K562 (cell line): ENCODE measurements at regions not wholly inside any gene's neighbourhood (a gene's known extent, or its start where the extent isn't known, plus 50 kb on each side); places are given as distances from the start of the nearest gene placed in this dataset.

Experiments used
- ATAC-seq: fragments of 200-7000 bp; cut with Tn5 transposase; 3 replicates; pipeline ENCODE4 v1.9.1; 2020; ENCODE audit warnings: moderate library complexity
- BruUV-seq: library from RNA; stranded (reverse); fragments of 400-500 nt; replicated peaks from 2 replicates; lab custom pipeline; 2021; lab: Mats Ljungman, UMichigan
- CTCF ChIA-PET: fragments of 300-600 bp; formaldehyde crosslinking; extraction: SDS; loops from one replicate; lab custom pipeline; 2021; ENCODE audit warnings: low intra/inter-chr PET ratio; lab: Yijun Ruan, JAX
- POLR2A ChIA-PET: fragments of 300-600, 350-650 bp; sonication (Branson Sonifier 250); formaldehyde crosslinking; extraction: SDS; loops from one replicate; lab custom pipeline; 2021; ENCODE audit warnings: antibody characterized with exemption, inconsistent platforms; lab: Yijun Ruan, JAX
- DNase-seq, 4 experiments: peaks; one replicate each; pipeline versions ENCODE4 v3.0.0 to v3.0.0-alpha.2; 2011 to 2018; ENCODE audit warnings: low spot score in 3 of 4, mixed read lengths in 3 of 4; ENCODE audit errors: extremely low read depth in 1 of 4
- FAIRE-seq: peaks from 2 replicates; lab custom pipeline; 2011; peaks lifted over from hg19 to GRCh38; lab: Jason Lieb, UNC
- H2AFZ ChIP-seq: 2 replicates; pipeline ENCODE4 v1.6.0; 2011; ENCODE audit warnings: low read depth, low read length, control low read depth, inconsistent platforms
- H3K27ac ChIP-seq: fragments of 200-600 bp; 3 replicates; pipeline ENCODE4 v1.8.0; 2011; ENCODE audit warnings: low read depth, mild to moderate bottlenecking, control low read depth, inconsistent platforms, low read length, moderate library complexity, mixed read lengths; ENCODE audit errors: extremely low read depth
- H3K27me3 ChIP-seq, 2 experiments: fragments of 300-600 bp in 1 of 2; 2 replicates in 1 of 2; 3 replicates in 1 of 2; pipeline versions ENCODE4 v1.6.0 to v1.8.0; 2011; ENCODE audit warnings: inconsistent platforms in 2 of 2, low read length in 2 of 2, mild to moderate bottlenecking in 1 of 2, mixed read lengths in 1 of 2, moderate library complexity in 1 of 2; ENCODE audit not compliant: control insufficient read depth in 2 of 2, insufficient read depth in 2 of 2
- H3K36me3 ChIP-seq: fragments of 300-600 bp; 3 replicates; pipeline ENCODE4 v1.8.0; 2011; ENCODE audit warnings: mild to moderate bottlenecking, low read length, inconsistent platforms; ENCODE audit not compliant: control insufficient read depth, insufficient read depth
- H3K4me1 ChIP-seq, 2 experiments: fragments of 200-600 bp in 1 of 2; replicated peaks in 1 of 2; 2 replicates in 1 of 2; 3 replicates in 1 of 2; pipeline versions ENCODE4 v1.5.1 to v1.8.0; 2011; ENCODE audit warnings: inconsistent platforms in 2 of 2, low read length in 2 of 2, mild to moderate bottlenecking in 1 of 2, mixed read lengths in 1 of 2, moderate library complexity in 1 of 2; ENCODE audit not compliant: control insufficient read depth in 2 of 2, insufficient read depth in 2 of 2
- H3K4me2 ChIP-seq: 2 replicates; pipeline ENCODE4 v1.6.1; 2011; ENCODE audit warnings: low read length, control low read depth, inconsistent platforms, mixed read lengths; ENCODE audit not compliant: insufficient read depth
- H3K4me3 ChIP-seq: fragments of 200-600 bp; sonication (generic), shearing (Covaris generic); 2 replicates; pipeline ENCODE4 v1.5.1; 2016; ENCODE audit warnings: control low read depth, inconsistent platforms
- H3K79me2 ChIP-seq: fragments of 200-600 bp; 3 replicates; pipeline ENCODE4 v1.8.0; 2011; ENCODE audit warnings: low read length, inconsistent platforms; ENCODE audit not compliant: control insufficient read depth, insufficient read depth
- H3K9ac ChIP-seq, 2 experiments: 2 replicates each; pipeline versions ENCODE4 v1.6.0 to v1.6.1; 2011; ENCODE audit warnings: low read depth in 2 of 2, low read length in 2 of 2, control low read depth in 1 of 2, inconsistent platforms in 1 of 2, mild to moderate bottlenecking in 1 of 2, mixed read lengths in 1 of 2; ENCODE audit not compliant: insufficient read depth in 1 of 2
- H3K9me1 ChIP-seq: one replicate; pipeline ENCODE4 v1.6.0; 2011; ENCODE audit warnings: inconsistent platforms, mild to moderate bottlenecking, low read length, moderate library complexity; ENCODE audit not compliant: control insufficient read depth, insufficient read depth
- H3K9me3 ChIP-seq: replicated peaks from 2 replicates; pipeline ENCODE4 v1.5.1; 2011; ENCODE audit warnings: low read depth, low read length, inconsistent platforms; ENCODE audit not compliant: control insufficient read depth, insufficient read depth
- H4K20me1 ChIP-seq: replicated peaks from 2 replicates; pipeline ENCODE4 v1.6.1; 2011; ENCODE audit warnings: low read length, inconsistent platforms, mixed read lengths; ENCODE audit not compliant: control insufficient read depth, insufficient read depth
- KAT2B ChIP-seq: IDR thresholded peaks from one replicate; pipeline ENCODE4 v1.6.1; 2012; ENCODE audit warnings: low read depth, mild to moderate bottlenecking, control low read depth, inconsistent platforms, low read length, moderate library complexity
- KAT8 ChIP-seq: fragments of 450-650 bp; IDR thresholded peaks from 2 replicates; pipeline ENCODE4 v1.6.1; 2016; ENCODE audit warnings: low read depth, mild to moderate bottlenecking
- SP1 ChIP-seq: sonication (generic); formaldehyde crosslinking; IDR thresholded peaks from 2 replicates; pipeline ENCODE4 v1.8.1; 2022; ENCODE audit warnings: mild to moderate bottlenecking, missing genetic modification reagents
- ZNF592 ChIP-seq: fragments of 450-650 bp; IDR thresholded peaks from 2 replicates; pipeline ENCODE4 v1.6.1; 2017; ENCODE audit warnings: antibody characterized with exemption, mild to moderate bottlenecking
- WGBS: fragments of 100-300 bp; shearing (Covaris generic); methylation state at CpG from one replicate; pipeline ENCODE4 v1.1.6; 2016; ENCODE audit warnings: low coverage, mixed read lengths; ENCODE audit not compliant: insufficient coverage; ENCODE audit errors: missing lambda C conversion rate; 5-methylcytosine and 5-hydroxymethylcytosine counted together
- in situ Hi-C: fragments of 300-500 bp; cut with MboI; formaldehyde crosslinking; loops from 4 replicates; pipeline ENCODE4 v1.15.0; 2018; ENCODE audit warnings: inconsistent platforms, mixed read lengths
- intact Hi-C: fragments of 100-400 bp; cut with micrococcal nuclease; formaldehyde crosslinking; loops from 2 replicates; pipeline ENCODE4 v1.14.2; 2022
- TF ChIP-seq, protein P1 (sequence below): fragments of 450-650 bp; IDR thresholded peaks from 2 replicates; pipeline ENCODE4 v1.6.1; 2016; ENCODE audit warnings: borderline replicate concordance

DNA sequence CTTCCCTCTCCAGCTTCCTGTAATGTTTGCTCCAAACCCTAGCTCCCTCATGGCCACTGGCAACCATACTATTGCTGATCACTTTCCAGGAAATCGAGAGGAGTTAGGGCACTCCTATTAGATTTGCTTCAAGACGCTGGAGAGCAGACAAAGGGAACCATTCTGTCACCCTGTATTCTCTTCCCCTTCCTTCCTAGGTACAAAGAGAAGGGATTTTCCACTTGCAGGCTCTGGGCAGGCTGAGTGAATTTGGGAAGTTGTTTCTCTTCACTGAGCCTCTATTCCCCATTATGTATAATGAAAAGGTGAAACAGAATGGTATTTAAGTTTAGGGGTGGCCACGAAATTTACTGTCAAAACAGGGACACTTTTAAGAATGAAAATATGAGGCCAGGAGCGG lies 99.4 kb upstream of the LPP start:
- Histone ChIP-seq H3K79me2 (no peaks in the 10 kb centered on the region), H2AFZ (no peak overlapping the region), H4K20me1 (no peaks in the 10 kb centered on the region), H3K9ac (no peak overlapping the region), H3K9me1 (no peaks in the 10 kb centered on the region), H3K27me3 (peaks cover 0 to 6% of the 10 kb centered on the region in 2 experiments; a peak in 2 of 5 replicates), H3K36me3 (no peaks in the 10 kb centered on the region), H3K4me3 (no peak overlapping the region), H3K4me1 (no peaks in the 10 kb centered on the region), H3K27ac (no peak overlapping the region), H3K4me2 (no peak overlapping the region), H3K9me3 (no peaks in the 10 kb centered on the region)
- WGBS = 4% methylated on average over 3 of the region's 4 CpGs
- in situ Hi-C loops (no loop called here), intact Hi-C loops (no loop called here)
- FAIRE-seq = no peak
- no peak for ATAC-seq
- DNase-seq = no peak
- ChIA-PET CTCF (no interaction called here), POLR2A (no interaction called here)
- BruUV-seq = no TSS peak
- TF ChIP-seq KAT2B (no peak), ZNF592 (no peak), KAT8 (no peak), SP1 (CRISPR knock-in tag) (no peak)
- TF ChIP-seq, protein P1, sequence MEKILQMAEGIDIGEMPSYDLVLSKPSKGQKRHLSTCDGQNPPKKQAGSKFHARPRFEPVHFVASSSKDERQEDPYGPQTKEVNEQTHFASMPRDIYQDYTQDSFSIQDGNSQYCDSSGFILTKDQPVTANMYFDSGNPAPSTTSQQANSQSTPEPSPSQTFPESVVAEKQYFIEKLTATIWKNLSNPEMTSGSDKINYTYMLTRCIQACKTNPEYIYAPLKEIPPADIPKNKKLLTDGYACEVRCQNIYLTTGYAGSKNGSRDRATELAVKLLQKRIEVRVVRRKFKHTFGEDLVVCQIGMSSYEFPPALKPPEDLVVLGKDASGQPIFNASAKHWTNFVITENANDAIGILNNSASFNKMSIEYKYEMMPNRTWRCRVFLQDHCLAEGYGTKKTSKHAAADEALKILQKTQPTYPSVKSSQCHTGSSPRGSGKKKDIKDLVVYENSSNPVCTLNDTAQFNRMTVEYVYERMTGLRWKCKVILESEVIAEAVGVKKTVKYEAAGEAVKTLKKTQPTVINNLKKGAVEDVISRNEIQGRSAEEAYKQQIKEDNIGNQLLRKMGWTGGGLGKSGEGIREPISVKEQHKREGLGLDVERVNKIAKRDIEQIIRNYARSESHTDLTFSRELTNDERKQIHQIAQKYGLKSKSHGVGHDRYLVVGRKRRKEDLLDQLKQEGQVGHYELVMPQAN = no peak
